Omental fat pad (tissue), 3 donors: ENCODE measurements at regions not wholly inside any gene's neighbourhood (a gene's known extent, or its start where the extent isn't known, plus 50 kb on each side); places are given as distances from the start of the nearest gene placed in this dataset.
"Not testable (repeated sequence)": the region's sequence is repeated elsewhere in the genome, so short reads cannot be mapped to it uniquely, and the experiment has no call there.

Experiments used
- ATAC-seq: fragments of 150-250 bp; one replicate; pipeline ENCODE4 v1.9.1; 2016; ENCODE audit warnings: mild to moderate bottlenecking, moderate library complexity; ENCODE audit not compliant: low FRiP score
- DNase-seq: peaks from one replicate; pipeline ENCODE4 v3.0.0-alpha.2; 2019; ENCODE audit warnings: low spot score
- TF ChIP-seq, protein P1 (sequence below), 3 donors: fragments of 450-650 bp; IDR thresholded peaks; one replicate each; pipeline ENCODE4 v1.5.1; 2016 to 2017; ENCODE audit warnings: antibody characterized with exemption in 3 of 3, mild to moderate bottlenecking in 3 of 3, moderate library complexity in 2 of 3

DNA sequence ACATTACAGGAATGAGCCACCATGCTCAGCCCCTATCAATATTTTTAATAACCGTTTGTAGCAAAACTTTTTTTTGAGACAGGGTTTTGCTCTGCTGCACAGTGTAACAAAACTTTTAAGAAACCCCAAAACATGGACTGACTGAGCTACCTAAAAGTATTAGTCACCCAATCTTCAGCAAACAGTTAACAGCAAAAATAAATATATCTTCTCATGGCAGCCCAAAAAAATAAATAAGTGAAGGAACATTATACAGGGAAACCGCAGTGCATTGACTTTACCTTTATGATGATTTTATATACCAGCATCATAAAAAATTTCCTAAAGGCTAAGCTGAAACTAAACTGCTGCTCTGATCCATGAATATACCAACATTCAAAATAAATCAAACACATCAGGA lies 424.6 kb downstream of the METTL4 start:
- TF ChIP-seq, protein P1, sequence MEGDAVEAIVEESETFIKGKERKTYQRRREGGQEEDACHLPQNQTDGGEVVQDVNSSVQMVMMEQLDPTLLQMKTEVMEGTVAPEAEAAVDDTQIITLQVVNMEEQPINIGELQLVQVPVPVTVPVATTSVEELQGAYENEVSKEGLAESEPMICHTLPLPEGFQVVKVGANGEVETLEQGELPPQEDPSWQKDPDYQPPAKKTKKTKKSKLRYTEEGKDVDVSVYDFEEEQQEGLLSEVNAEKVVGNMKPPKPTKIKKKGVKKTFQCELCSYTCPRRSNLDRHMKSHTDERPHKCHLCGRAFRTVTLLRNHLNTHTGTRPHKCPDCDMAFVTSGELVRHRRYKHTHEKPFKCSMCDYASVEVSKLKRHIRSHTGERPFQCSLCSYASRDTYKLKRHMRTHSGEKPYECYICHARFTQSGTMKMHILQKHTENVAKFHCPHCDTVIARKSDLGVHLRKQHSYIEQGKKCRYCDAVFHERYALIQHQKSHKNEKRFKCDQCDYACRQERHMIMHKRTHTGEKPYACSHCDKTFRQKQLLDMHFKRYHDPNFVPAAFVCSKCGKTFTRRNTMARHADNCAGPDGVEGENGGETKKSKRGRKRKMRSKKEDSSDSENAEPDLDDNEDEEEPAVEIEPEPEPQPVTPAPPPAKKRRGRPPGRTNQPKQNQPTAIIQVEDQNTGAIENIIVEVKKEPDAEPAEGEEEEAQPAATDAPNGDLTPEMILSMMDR (IDR thresholded peaks at IDR 0.05): no peak
- no peak for DNase-seq
- no peak for ATAC-seq

DNA sequence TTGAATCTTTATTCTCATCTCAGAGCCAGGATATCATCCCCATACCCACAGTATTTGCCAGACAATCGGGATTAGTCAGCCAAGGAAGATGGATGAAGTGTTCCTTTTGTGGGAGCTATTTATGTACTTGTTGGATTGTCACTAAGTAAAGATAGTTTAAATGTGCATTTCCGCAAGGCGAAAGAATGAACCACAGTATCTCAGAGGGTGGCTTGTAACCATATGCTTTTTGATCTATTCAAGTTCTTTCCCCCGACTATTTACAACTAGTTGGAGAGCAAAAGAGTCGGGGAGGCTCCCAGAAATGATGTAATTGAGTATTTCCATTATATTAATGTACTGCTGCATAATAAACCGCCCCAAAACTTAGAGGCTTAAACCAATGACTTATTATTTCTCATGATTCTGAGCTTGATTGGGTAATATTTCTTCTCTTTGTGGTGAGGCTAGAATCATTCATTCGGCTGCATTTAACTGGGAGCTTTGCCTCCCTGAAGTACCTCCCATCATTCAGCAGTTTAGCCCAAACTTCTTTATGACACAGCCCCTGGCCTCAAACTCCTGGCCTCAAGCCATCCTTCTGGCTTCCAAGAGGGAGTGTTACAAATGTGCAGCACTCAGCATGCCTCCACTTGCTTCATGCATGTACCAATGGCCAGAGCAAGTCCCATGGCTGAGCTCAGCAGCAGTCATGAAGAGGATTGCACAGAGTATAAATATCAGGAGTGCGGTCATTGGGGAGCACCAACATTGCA lies 423.7 kb downstream of the METTL4 start:
- TF ChIP-seq, protein P1 (IDR thresholded peaks at IDR 0.05): no peak
- ATAC-seq: peak; percentile 53
- DNase-seq: no peak

DNA sequence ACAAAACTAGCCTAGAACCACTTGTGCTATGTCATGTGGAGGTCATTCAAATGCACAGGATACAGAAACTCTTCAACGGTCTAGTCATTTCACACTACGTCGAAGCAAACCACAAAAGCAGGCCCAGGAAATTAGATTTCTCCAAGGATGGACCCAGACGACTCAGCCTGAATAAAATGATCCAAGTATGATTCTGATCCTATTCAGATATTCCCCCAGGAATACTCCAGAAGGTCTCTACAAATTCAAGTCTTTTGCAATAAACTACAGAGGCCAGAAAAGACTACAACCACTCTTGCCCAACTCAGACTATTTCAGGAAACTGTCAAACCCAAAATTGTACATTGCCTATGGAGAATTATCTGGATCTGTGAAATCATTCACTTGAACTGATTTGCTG lies 422.5 kb downstream of the METTL4 start:
- DNase-seq (no peak), ATAC-seq (no peak)
- TF ChIP-seq, protein P1 (IDR thresholded peaks at IDR 0.05): no peak

DNA sequence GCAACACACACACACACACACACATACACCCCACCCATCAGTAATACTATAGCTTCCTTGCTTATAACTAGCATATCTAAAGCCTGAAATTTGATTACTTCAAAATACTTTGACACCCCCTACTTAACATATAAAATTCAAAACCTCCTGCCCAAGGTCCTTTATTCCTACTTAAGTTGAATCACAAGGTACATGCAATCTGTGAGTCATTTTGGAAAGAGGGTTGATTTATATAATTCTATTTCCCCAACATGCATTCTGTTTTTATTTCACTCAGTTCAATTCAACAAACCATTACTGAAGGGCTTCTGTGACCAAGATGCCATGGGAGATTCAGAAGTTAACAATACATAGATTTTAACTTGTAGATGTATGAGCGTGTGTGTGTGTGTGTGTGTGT lies 420.7 kb downstream of the METTL4 start:
- TF ChIP-seq, protein P1 (IDR thresholded peaks at IDR 0.05): no peak
- no peak for ATAC-seq
- no peak for DNase-seq

DNA sequence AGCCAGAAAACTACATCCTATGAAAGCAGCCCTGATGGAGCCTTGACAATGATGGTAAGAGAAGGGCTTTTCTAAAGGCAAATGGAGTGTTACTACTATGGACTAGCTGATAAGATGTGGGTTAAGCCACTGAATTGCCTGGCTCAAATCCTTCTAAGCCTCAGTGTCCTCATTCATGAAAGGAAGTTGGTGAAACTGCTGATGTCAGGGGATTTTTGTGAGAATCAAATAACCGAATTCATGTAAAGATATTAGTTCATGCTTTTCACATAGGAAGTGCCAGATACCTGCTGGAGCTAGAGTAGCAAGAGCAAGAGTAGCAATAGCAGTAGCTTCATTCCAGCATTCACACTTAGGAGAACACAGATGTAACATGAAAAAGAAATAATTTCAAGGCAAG lies 417.0 kb downstream of the METTL4 start:
- ATAC-seq: no peak
- TF ChIP-seq, protein P1 (IDR thresholded peaks at IDR 0.05): no peak
- no peak for DNase-seq

DNA sequence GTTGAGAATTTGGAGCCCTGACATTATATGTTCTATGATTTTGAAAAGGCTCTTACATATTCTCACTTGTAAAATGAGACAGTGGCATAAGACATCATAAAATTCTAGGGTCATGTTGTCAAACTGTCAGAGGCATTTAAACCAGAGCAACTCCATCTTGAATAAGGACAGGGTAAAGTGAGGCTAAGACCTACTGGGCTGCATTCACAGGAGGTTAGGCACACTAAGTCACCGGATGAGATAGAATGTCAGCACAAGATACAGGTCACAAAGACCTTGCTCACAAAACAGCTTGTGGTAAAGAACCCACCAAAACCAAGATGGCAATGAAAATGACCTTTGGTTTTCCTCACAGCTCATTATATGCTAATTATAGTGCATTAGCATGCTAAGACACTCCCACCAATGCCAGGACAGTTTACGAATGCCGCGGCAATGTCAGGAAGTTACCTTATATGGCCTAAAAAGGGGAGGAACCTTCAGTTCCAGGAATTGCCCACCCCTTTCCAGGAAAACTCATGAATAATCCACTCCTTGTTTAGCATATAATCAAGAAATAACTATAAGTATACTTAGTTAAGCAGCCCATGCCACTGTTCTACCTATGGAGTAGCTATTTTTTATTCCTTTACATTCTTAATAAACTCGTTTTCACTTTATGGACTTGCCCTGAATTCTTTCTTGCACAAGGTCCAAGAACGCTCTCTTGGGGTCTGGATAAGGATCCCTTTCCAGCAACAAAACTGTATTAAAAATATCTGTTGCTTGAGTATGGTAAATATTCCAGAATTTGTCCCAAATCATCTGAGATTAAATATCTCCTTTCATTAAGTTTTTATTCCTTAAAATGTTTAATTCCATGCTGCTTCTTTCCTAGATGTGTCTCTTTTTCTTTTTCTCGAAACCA lies 406.4 kb downstream of the METTL4 start:
- ATAC-seq (no peak), DNase-seq (no peak)
- TF ChIP-seq, protein P1 (IDR thresholded peaks at IDR 0.05): no peak

DNA sequence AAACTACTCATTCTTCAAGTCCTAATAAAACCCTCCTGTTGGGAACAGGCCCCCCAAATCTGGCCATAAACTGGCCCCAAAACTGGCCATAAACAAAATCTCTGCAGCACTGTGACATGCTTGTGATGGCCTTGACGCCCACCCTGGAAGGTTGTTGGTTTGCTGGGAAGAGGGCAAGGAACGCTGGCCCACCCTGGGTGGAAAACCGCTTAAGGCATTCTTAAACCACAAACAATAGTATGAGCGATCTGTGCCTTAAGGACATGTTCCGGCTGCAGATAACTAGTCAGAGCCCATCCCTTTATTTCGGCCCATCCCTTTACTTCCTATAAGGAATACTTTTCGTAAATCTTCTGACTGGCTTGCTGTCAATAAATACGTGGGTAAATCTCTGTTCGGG lies 404.4 kb downstream of the METTL4 start:
- not testable (repeated sequence) for DNase-seq, ATAC-seq
